ENCODE measurements at regions not wholly inside any gene's neighbourhood (a gene's known extent, or its start where the extent isn't known, plus 50 kb on each side); places are given as distances from the start of the nearest gene placed in this dataset.
A peak's percentile ranks its signal among the peaks of the same experiment; 100 is the strongest.

DNA sequence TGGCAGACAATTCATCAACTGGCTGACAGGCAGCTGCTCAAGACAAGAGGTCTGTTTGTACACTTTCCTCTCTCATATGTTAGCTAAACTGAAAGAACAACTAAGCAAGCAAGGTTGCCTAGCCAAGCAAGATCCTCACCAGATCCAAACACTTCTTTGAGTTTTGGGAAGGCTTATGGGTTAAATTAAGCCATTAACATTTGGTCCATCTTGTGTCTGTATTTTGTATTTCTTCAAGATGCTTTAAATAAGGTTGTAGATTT, 170.4 kb upstream of the RAI14 start:
- H3K4me1 Mint-ChIP-seq, result peaks cover 60% of the 10 kb centered on the region
- peaks cover 18% of the 10 kb centered on the region for H3K36me3 Mint-ChIP-seq
- ChIA-PET POLR2A (no interaction called here), CTCF (interaction anchor here (1.0 to 3.7 kb wide), 25 partner anchors 10 to 517 kb away, joined by 3 to 30 read pairs (median 4); partner anchors contain the start of genes BRIX1, DNAJC21, RAD1 and TTC23L)
- no peak overlapping the region for H3K27ac Mint-ChIP-seq
- ATAC-seq (no peak), DNase-seq (ENCODE audit: low spot score) (no peak)
- no peak for TF ChIP-seq KAT7 (CRISPR knock-in tag; IDR thresholded peaks at IDR 0.05; ENCODE audit: borderline replicate concordance)
- TF ChIP-seq E2F1 (CRISPR knock-in tag; IDR thresholded peaks at IDR 0.05), result no peak
- TF ChIP-seq NR2C2 (CRISPR knock-in tag; IDR thresholded peaks at IDR 0.05), result no peak
- no peak for TF ChIP-seq GRHL2 (CRISPR knock-in tag; IDR thresholded peaks at IDR 0.05; ENCODE audit: insufficient replicate concordance, severe bottlenecking)
- H3K4me3 Mint-ChIP-seq, result no peak overlapping the region
- H3K9me3 Mint-ChIP-seq, result peaks cover 27% of the 10 kb centered on the region
- peaks cover 6% of the 10 kb centered on the region for H3K27me3 Mint-ChIP-seq (ENCODE audit: low read depth)

DNA sequence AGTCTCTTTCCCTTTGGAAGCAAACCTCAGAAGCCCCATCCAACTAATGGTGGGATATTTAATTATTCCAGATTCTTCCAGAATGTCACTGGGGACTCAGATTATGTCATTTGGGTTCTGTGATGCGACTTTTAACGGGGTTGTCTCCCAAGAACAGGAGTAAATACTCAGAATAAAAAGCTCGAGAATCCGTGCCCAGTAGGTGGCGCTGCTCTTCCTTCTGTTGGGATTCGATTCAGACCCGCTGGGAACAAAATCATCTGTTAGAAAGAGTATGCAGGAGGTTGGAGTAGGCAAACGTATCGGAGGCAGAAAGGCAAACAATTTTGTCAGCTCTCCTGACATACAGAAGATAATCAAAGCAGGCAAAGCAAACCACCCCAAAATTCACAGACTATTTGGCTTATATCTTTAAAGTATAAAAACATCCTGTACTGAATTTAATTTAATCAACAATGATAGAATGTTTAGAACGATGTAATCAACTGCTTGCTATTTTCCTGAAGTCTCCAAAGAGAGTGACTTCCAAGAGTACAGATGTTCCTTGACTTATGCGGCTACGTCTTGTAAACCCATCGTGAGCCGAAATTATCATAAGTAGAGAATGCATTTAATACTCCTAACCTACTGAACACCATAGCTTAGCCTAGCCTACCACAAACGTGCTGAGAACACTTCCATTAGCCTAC, 169.8 kb upstream of the RAI14 start:
- peaks cover 66% of the 10 kb centered on the region for H3K4me1 Mint-ChIP-seq
- ChIA-PET CTCF (interaction anchor here (0.6 to 3.7 kb wide), 30 partner anchors 10 to 517 kb away, joined by 3 to 30 read pairs (median 4); partner anchors contain the start of genes BRIX1, DNAJC21, RAD1 and RAI14), POLR2A (interaction anchor here (0.7 kb wide), 2 partner anchors 429 to 443 kb away, joined by 3 to 4 read pairs; partner anchors contain the start of genes DNAJC21 and RAD1)
- peaks cover 6% of the 10 kb centered on the region for H3K27me3 Mint-ChIP-seq (ENCODE audit: low read depth)
- TF ChIP-seq, protein P1, sequence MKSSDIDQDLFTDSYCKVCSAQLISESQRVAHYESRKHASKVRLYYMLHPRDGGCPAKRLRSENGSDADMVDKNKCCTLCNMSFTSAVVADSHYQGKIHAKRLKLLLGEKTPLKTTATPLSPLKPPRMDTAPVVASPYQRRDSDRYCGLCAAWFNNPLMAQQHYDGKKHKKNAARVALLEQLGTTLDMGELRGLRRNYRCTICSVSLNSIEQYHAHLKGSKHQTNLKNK (CRISPR knock-in tag; IDR thresholded peaks at IDR 0.05), result no peak
- TF ChIP-seq NFATC4 (CRISPR knock-in tag; IDR thresholded peaks at IDR 0.05), result no peak
- TF ChIP-seq CTCF (IDR thresholded peaks at IDR 0.05), result peak; percentile 71
- H3K27ac Mint-ChIP-seq, result 0 out of 2 replicates have a peak overlapping the region, but pooled peaks have one; percentile 13
- H3K36me3 Mint-ChIP-seq, result peaks cover 17% of the 10 kb centered on the region
- peak; percentile 46 for ATAC-seq
- no peak overlapping the region for H3K4me3 Mint-ChIP-seq
- peak; percentile 88 for DNase-seq (ENCODE audit: low spot score)
- H3K9me3 Mint-ChIP-seq, result peaks cover 22% of the 10 kb centered on the region

GRCh38 chr5:34486849-34487158, 169.3 kb upstream of the RAI14 start:
- Mint-ChIP-seq H3K27me3 (ENCODE audit: low read depth) (peaks cover 2% of the 10 kb centered on the region; the same call in 1 of the 2 replicates), H3K4me3 (no peak overlapping the region), H3K9me3 (peaks cover 17% of the 10 kb centered on the region), H3K36me3 (peaks cover 12% of the 10 kb centered on the region), H3K27ac (no peak overlapping the region), H3K4me1 (peaks cover 71% of the 10 kb centered on the region)
- ATAC-seq (no peak), DNase-seq (ENCODE audit: low spot score) (no peak)
- POLR2A ChIA-PET, result interaction anchor here (0.7 kb wide), 1 partner anchor 428 kb away, joined by 4 read pairs; the partner anchor contains the start of gene RAD1
- TF ChIP-seq ZNF416 (CRISPR knock-in tag; IDR thresholded peaks at IDR 0.05) (no peak), ZNF396 (CRISPR knock-in tag; IDR thresholded peaks at IDR 0.05; ENCODE audit: borderline replicate concordance) (no peak), RORB (CRISPR knock-in tag; IDR thresholded peaks at IDR 0.05) (no peak), ZBTB43 (CRISPR knock-in tag; IDR thresholded peaks at IDR 0.05) (no peak), E2F4 (CRISPR knock-in tag; IDR thresholded peaks at IDR 0.05; ENCODE audit: borderline replicate concordance, low read depth) (no peak), NR3C1 (CRISPR knock-in tag; conservative IDR thresholded peaks at IDR 0.05; ENCODE audit: low read depth) (no peak), FOXP1 (CRISPR knock-in tag; IDR thresholded peaks at IDR 0.05; ENCODE audit: borderline replicate concordance) (no peak), NR2C2 (CRISPR knock-in tag; IDR thresholded peaks at IDR 0.05) (no peak)
- CTCF ChIA-PET, result interaction anchor here (0.7 to 3.7 kb wide), 23 partner anchors 10 to 516 kb away, joined by 3 to 30 read pairs (median 5); partner anchors contain the start of genes BRIX1, RAD1, RAI14 and TTC23L
